ENCODE measurements at regions not wholly inside any gene's neighbourhood (a gene's known extent, or its start where the extent isn't known, plus 50 kb on each side); places are given as distances from the start of the nearest gene placed in this dataset.

GRCh38 chr9:78397045-78397444 lies 100.1 kb downstream of the PSAT1 start:
- TF ChIP-seq CHD2 (IDR thresholded peaks at IDR 0.05; ENCODE audit: low read length), result no peak
- no peak for TF ChIP-seq EZH2 (IDR thresholded peaks at IDR 0.05; ENCODE audit: low read depth, low read length, severe bottlenecking)
- TF ChIP-seq CTCF (IDR thresholded peaks at IDR 0.05; ENCODE audit: control extremely low read depth in 1 of 3, insufficient read depth in 1 of 3, low read depth in 1 of 3, low read length in 3 of 3), result no peak
- no peak for TF ChIP-seq RFX5 (IDR thresholded peaks at IDR 0.05; ENCODE audit: borderline replicate concordance, low read depth, low read length)
- no peak for TF ChIP-seq ATF3 (IDR thresholded peaks at IDR 0.05; ENCODE audit: insufficient read depth, low read depth, low read length)
- no peak for TF ChIP-seq TEAD4 (IDR thresholded peaks at IDR 0.05; ENCODE audit: low read depth, low read length)
- TF ChIP-seq BRCA1 (IDR thresholded peaks at IDR 0.05; ENCODE audit: low read depth, low read length), result no peak
- no peak for TF ChIP-seq POLR2A (IDR thresholded peaks at IDR 0.05; ENCODE audit: control extremely low read depth in 1 of 2, low read depth in 2 of 2, low read length in 2 of 2)
- no peak for TF ChIP-seq JUN (IDR thresholded peaks at IDR 0.05; ENCODE audit: low read depth, low read length)
- no peak for TF ChIP-seq CBX8 (IDR thresholded peaks at IDR 0.05; ENCODE audit: borderline replicate concordance, low read depth, low read length)
- TF ChIP-seq POLR2AphosphoS5 (IDR thresholded peaks at IDR 0.05; ENCODE audit: low read depth, low read length), result no peak
